Esophagus muscularis mucosa (tissue), 4 donors: ENCODE measurements at regions not wholly inside any gene's neighbourhood (a gene's known extent, or its start where the extent isn't known, plus 50 kb on each side); places are given as distances from the start of the nearest gene placed in this dataset.

ENCODE experiments used
- CTCF ChIP-seq, 3 experiments: fragments of 200-600 bp in 2 of 3; fragments of 450-650 bp in 1 of 3; sonication (generic) in 2 of 3; IDR thresholded peaks; one replicate each; pipeline ENCODE4 v1.5.1; 2017 to 2019; ENCODE audit warnings: antibody characterized with exemption in 3 of 3, mild to moderate bottlenecking in 2 of 3, moderate library complexity in 1 of 3
- EP300 ChIP-seq: sonication (generic); formaldehyde crosslinking; IDR thresholded peaks from one replicate; pipeline ENCODE4 v1.6.1; 2017; ENCODE audit warnings: antibody characterized with exemption
- POLR2A ChIP-seq: fragments of 450-650 bp; IDR thresholded peaks from one replicate; pipeline ENCODE4 v1.6.1; 2017; ENCODE audit warnings: antibody characterized with exemption, moderate library complexity, mild to moderate bottlenecking, low read depth
- POLR2AphosphoS5 ChIP-seq, 2 donors: sonication (generic); formaldehyde crosslinking; IDR thresholded peaks; one replicate each; pipeline ENCODE4 v1.6.1; 2017; ENCODE audit warnings: antibody characterized with exemption in 2 of 2

- no peak for TF ChIP-seq CTCF (IDR thresholded peaks at IDR 0.05)
- no peak for TF ChIP-seq POLR2A
- no peak for TF ChIP-seq POLR2AphosphoS5 (IDR thresholded peaks at IDR 0.05)
- no peak for TF ChIP-seq EP300
Measured at GRCh38 chr4:4945829-4946228, 73.4 kb downstream of the CYTL1 start.
